ENCODE measurements at regions not wholly inside any gene's neighbourhood (a gene's known extent, or its start where the extent isn't known, plus 50 kb on each side); places are given as distances from the start of the nearest gene placed in this dataset.

DNA sequence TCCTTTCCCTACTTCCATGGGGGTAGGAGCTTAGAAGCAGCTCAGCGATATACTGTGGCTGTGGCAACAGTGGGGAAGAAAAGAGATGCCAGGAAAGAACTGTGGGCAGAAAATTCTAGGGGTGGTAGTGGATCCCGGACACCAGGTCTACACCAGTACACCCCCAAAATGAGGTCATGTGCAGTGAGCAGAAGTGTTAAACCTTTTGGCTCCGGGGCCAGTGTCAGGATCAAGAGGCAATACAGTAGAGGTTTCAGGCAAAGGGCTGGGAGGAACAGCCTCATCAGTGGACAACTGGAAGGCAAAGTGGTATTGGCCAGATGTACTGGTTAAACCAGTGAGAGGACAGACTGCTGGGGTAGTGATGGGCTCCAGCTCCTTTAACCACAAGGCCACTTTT is 163.1 kb upstream of the CCL2 start:
- ChIA-PET POLR2A (no interaction called here), CTCF (interaction anchor here (1.1 kb wide), 1 partner anchor 56 kb away, joined by 3 read pairs; no protein-coding TSS in a partner anchor)
- no peak for DNase-seq
- ATAC-seq: no peak
- no peaks in the 10 kb centered on the region for H3K4me1 Mint-ChIP-seq
- intact Hi-C loops (cut with DNase I, micrococcal nuclease): no loop called here
- peaks cover 26% of the 10 kb centered on the region for H3K27me3 Mint-ChIP-seq
- no peaks in the 10 kb centered on the region for H3K36me3 Mint-ChIP-seq (ENCODE audit: low read depth)
- H3K9me3 Mint-ChIP-seq (ENCODE audit: low read depth): no peaks in the 10 kb centered on the region
- no peak overlapping the region for H3K27ac Mint-ChIP-seq
- H3K4me3 Mint-ChIP-seq: no peak overlapping the region

DNA sequence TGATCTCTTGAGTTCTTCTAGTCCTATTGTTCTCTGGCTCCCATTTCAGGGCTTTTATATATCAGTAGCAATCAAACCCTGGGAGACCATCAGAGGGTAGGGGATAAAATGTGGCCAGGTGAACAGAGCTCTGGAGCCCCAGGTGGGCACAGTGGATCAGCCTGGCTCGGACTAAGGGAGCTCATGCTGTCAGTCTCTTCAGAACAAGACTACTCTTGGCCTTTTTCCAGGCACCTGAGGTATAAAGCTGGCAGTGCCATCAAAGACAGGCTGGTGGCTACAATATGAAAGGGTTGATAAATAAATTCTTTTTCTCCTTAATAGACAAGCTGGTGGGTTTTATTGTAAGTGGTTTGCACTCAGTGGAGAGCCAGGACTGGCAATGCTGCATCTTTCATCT is 160.0 kb upstream of the CCL2 start:
- no peaks in the 10 kb centered on the region for H3K4me1 Mint-ChIP-seq
- H3K27ac Mint-ChIP-seq: no peak overlapping the region
- H3K27me3 Mint-ChIP-seq: peaks cover 31% of the 10 kb centered on the region
- CTCF ChIA-PET: interaction anchor here (0.6 to 1.5 kb wide), 3 partner anchors 15 to 1345 kb away, joined by 3 to 4 read pairs (median 3); no protein-coding TSS in a partner anchor
- no peak for DNase-seq
- H3K36me3 Mint-ChIP-seq (ENCODE audit: low read depth): no peaks in the 10 kb centered on the region
- intact Hi-C loops (cut with DNase I, micrococcal nuclease): no loop called here
- ATAC-seq: no peak
- H3K4me3 Mint-ChIP-seq: no peak overlapping the region
- no peaks in the 10 kb centered on the region for H3K9me3 Mint-ChIP-seq (ENCODE audit: low read depth)
- POLR2A ChIA-PET: no interaction called here

DNA sequence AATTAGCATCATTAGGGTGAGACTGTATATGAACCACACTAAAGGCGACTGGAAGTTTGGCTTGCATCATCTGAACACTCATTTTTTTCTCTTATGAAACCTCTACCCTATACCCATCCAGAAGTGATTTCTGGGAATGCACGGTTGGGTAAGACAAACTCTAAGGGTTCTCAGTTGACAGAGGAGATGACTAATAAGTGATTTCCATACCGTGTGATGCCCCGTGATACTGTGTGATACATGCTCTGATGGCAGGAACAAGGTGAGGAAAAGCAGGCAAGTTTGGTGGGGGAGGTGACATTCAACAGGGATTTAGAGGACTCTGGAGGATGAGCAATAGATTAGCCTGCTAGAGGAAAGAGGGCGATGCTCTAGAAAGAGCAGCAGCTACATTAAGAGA is 156.4 kb upstream of the CCL2 start:
- DNase-seq (no peak), ATAC-seq (no peak)
- peaks cover 23% of the 10 kb centered on the region for H3K27me3 Mint-ChIP-seq
- H3K36me3 Mint-ChIP-seq (ENCODE audit: low read depth): no peaks in the 10 kb centered on the region
- H3K4me3 Mint-ChIP-seq: no peak overlapping the region
- no peak overlapping the region for H3K27ac Mint-ChIP-seq
- POLR2A ChIA-PET: no interaction called here
- no peaks in the 10 kb centered on the region for H3K9me3 Mint-ChIP-seq (ENCODE audit: low read depth)
- CTCF ChIA-PET: no interaction called here
- intact Hi-C loops (cut with DNase I, micrococcal nuclease): no loop called here
- no peaks in the 10 kb centered on the region for H3K4me1 Mint-ChIP-seq

DNA sequence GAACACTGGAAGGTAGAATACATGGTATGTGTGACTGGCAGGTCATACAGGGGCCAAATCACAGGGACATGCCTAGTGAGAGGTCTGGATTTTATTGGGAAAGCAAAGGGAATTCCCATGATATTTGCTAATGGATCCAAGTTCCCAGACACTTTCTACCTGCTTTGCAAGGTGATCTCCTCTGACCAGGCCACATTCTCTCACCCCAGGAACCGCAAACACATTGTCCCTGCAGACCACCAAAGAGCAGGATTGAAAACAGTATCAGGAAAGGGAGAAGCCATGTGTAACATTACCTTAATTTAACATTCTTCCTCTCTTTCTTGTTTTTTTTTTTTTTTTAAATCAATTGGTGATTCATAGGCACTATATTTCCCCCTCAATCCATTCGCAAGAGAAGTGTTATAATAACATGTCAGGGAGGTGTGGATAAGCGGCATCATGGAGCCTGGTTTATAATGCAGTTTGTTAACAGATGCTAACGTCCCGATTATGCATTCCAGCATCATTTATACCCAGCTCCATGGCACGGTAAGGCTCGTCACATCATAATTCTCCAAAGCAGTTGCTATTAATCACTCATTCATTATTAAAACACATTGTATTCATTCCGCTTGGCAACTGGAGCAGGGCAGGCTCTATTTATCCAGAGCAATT is 155.1 kb upstream of the CCL2 start:
- ChIA-PET POLR2A (no interaction called here), CTCF (no interaction called here)
- no peaks in the 10 kb centered on the region for H3K9me3 Mint-ChIP-seq (ENCODE audit: low read depth)
- H3K4me3 Mint-ChIP-seq: no peak overlapping the region
- H3K27ac Mint-ChIP-seq: no peak overlapping the region
- intact Hi-C loops (cut with DNase I, micrococcal nuclease): no loop called here
- ATAC-seq (no peak), DNase-seq (no peak)
- H3K27me3 Mint-ChIP-seq: peaks cover 18% of the 10 kb centered on the region
- no peaks in the 10 kb centered on the region for H3K4me1 Mint-ChIP-seq
- H3K36me3 Mint-ChIP-seq (ENCODE audit: low read depth): no peaks in the 10 kb centered on the region

DNA sequence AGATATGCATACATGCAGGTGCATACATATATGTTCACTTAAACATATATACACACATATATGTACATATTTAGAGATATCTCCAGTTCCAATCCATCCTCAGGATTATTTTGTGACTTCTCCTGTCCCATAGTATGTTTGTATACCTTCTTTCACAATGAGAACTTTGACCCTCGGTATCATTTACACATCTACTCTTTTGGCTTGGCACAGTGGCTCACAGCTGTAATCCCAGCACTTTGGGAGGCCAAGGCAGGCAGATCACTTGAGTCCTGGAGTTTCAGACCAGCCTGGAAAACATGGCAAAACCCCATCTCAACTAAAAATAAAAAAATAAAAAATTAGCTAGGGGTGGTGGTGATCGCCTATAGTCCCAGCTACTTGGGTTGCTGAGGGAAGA is 148.1 kb upstream of the CCL2 start:
- peaks cover 22% of the 10 kb centered on the region for H3K27me3 Mint-ChIP-seq
- no peak overlapping the region for H3K4me3 Mint-ChIP-seq
- DNase-seq (no peak), ATAC-seq (no peak)
- no peaks in the 10 kb centered on the region for H3K36me3 Mint-ChIP-seq (ENCODE audit: low read depth)
- POLR2A ChIA-PET: no interaction called here
- no peaks in the 10 kb centered on the region for H3K4me1 Mint-ChIP-seq
- CTCF ChIA-PET: no interaction called here
- intact Hi-C loops (cut with DNase I, micrococcal nuclease): no loop called here
- no peaks in the 10 kb centered on the region for H3K9me3 Mint-ChIP-seq (ENCODE audit: low read depth)
- no peak overlapping the region for H3K27ac Mint-ChIP-seq

DNA sequence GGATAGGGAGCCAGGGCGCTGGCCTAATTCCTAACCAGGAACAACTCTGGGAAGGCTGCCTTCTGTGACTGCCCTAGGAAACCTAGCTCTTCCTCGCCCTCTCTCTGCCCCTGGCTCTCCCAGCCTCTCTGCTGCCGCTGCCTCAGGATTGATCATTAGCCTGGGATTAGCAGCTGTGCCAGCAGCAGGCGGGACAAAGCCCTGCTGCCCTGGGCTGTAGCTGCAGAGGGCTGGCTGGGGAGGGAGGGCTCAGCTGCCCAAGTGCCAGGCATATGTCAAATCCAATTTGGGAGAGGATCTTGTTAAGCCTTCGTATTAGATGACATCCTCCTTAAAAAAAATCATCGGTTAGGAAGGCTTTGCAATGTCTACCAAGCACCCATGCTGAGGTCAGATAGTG is 144.8 kb upstream of the CCL2 start:
- Mint-ChIP-seq H3K9me3 (ENCODE audit: low read depth) (no peaks in the 10 kb centered on the region), H3K4me3 (no peak overlapping the region), H3K4me1 (no peaks in the 10 kb centered on the region), H3K27me3 (peaks cover 33% of the 10 kb centered on the region), H3K36me3 (ENCODE audit: low read depth) (no peaks in the 10 kb centered on the region), H3K27ac (no peak overlapping the region)
- ChIA-PET CTCF (interaction anchor here (0.6 to 0.9 kb wide), 2 partner anchors 331 to 343 kb away, joined by 3 read pairs; no protein-coding TSS in a partner anchor), POLR2A (no interaction called here)
- ATAC-seq (no peak), DNase-seq (no peak)
- intact Hi-C loops (cut with DNase I, micrococcal nuclease): no loop called here

DNA sequence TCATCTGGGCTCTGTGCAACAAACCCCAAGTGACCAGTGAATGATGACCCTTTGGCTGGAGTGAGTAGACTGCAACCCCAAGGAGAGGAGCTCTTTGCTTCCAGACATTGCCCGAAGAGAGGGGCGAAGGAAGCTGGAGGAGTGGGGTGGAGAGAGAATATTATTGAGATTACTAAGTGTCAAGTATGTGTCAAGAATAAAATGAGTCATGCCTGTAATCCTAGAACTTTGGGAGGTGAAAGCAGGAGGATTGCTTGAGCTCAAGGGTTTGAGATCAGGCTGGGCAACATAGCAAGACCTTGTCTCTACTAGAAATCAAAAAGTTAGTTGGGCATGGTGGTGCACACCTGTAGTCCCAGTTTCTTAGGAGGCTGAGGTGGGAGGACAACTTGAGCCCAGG is 142.0 kb upstream of the CCL2 start:
- H3K27me3 Mint-ChIP-seq: peaks cover 29% of the 10 kb centered on the region
- ChIA-PET CTCF (interaction anchor here (0.6 kb wide), 1 partner anchor 434 kb away, joined by 9 read pairs; no protein-coding TSS in a partner anchor), POLR2A (no interaction called here)
- no peak overlapping the region for H3K27ac Mint-ChIP-seq
- no peak overlapping the region for H3K4me3 Mint-ChIP-seq
- H3K9me3 Mint-ChIP-seq (ENCODE audit: low read depth): no peaks in the 10 kb centered on the region
- ATAC-seq (no peak), DNase-seq (no peak)
- intact Hi-C loops (cut with DNase I, micrococcal nuclease): no loop called here
- H3K4me1 Mint-ChIP-seq: no peaks in the 10 kb centered on the region
- no peaks in the 10 kb centered on the region for H3K36me3 Mint-ChIP-seq (ENCODE audit: low read depth)

DNA sequence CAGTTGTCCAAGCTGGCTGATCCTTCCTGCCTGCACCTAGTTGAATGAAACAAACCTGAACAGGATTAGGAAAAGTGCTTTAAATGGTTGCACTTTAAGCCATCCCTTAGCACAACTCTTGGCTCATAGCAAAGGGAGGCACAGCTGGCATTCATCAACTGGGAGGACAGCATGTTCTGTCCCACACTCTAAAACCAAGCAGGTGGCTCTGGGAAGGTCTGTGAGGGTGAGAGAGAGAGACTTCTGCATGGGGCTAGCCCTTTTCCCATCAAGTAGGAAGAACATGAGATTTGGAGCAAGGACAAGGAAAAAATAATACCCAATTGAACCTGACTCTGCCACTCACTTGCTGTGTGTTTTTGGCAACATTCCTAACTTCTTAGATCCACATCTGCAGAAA is 140.9 kb upstream of the CCL2 start:
- no peaks in the 10 kb centered on the region for H3K36me3 Mint-ChIP-seq (ENCODE audit: low read depth)
- no peaks in the 10 kb centered on the region for H3K4me1 Mint-ChIP-seq
- no peak overlapping the region for H3K27ac Mint-ChIP-seq
- intact Hi-C loops (cut with DNase I, micrococcal nuclease): no loop called here
- DNase-seq (no peak), ATAC-seq (no peak)
- ChIA-PET POLR2A (no interaction called here), CTCF (interaction anchor here (0.5 kb wide), 1 partner anchor 9 kb away, joined by 3 read pairs; no protein-coding TSS in a partner anchor)
- H3K4me3 Mint-ChIP-seq: no peak overlapping the region
- H3K9me3 Mint-ChIP-seq (ENCODE audit: low read depth): no peaks in the 10 kb centered on the region
- H3K27me3 Mint-ChIP-seq: peaks cover 27% of the 10 kb centered on the region

DNA sequence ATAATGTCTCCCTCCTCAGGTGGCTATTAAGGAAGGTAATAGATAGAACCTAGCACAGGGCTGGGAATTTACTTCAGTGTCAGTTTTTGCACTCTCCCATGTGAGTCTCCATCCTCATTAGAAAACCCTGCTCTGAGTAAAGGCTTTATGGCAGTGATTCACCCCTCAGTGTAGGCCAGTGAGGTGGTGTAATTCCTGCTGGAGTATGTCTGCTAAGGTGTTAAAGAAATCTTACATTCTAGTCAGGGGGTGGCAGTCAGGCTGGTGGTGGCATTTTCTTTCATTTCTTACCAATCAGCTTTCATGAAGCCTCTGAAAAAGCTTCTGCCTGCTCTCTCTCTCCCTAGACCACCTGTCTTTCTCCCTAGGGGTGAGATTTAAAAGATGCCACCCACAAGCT is 138.8 kb upstream of the CCL2 start:
- no peak for DNase-seq
- ATAC-seq: no peak
- intact Hi-C loops (cut with DNase I, micrococcal nuclease): no loop called here
- Mint-ChIP-seq H3K4me1 (no peaks in the 10 kb centered on the region), H3K9me3 (ENCODE audit: low read depth) (no peaks in the 10 kb centered on the region), H3K4me3 (no peak overlapping the region), H3K27ac (no peak overlapping the region), H3K27me3 (peaks cover 30% of the 10 kb centered on the region), H3K36me3 (ENCODE audit: low read depth) (no peaks in the 10 kb centered on the region)
- ChIA-PET CTCF (no interaction called here), POLR2A (no interaction called here)

DNA sequence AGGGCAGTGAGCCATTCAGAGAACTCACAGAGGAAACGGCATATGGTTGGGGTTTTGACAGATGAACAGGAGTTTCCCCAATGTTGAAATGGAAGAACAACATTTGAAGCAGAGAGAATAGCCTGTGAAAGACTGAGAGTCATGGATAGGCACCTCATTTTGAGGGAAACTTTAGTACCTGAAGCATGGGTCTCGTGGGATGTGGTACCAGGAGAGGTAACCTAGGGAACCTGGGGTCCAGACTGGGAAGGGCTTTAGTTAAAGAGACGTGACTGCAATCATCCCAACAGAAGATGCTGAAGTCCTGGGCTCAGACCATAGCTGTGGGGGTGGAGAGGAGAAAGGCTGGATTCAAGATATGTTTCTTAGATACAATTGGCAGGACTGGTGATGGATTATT is 137.8 kb upstream of the CCL2 start:
- CTCF ChIA-PET: no interaction called here
- H3K36me3 Mint-ChIP-seq (ENCODE audit: low read depth): no peaks in the 10 kb centered on the region
- POLR2A ChIA-PET: no interaction called here
- H3K27me3 Mint-ChIP-seq: peaks cover 32% of the 10 kb centered on the region
- H3K4me3 Mint-ChIP-seq: no peak overlapping the region
- no peak overlapping the region for H3K27ac Mint-ChIP-seq
- no peak for DNase-seq
- ATAC-seq: no peak
- no peaks in the 10 kb centered on the region for H3K9me3 Mint-ChIP-seq (ENCODE audit: low read depth)
- intact Hi-C loops (cut with DNase I, micrococcal nuclease): no loop called here
- no peaks in the 10 kb centered on the region for H3K4me1 Mint-ChIP-seq

DNA sequence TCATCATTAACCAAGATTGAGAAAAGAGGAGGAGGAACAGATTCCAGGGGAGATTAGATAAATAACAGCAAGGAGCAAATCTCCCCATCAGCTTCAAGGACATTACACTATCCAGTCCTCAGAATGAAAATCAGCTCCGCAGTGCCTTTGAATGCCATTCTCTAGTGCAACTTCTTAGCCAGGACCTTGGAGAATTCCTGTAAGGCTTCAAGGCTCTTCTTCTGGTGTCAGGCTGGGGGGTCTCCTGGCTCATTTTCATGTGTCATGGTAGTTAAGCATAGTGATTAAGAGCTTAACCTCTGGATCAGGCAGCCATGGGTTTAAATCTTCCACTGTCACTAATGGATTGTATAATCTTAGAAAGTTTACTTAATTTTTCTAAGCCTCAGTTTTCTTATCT is 137.3 kb upstream of the CCL2 start:
- ATAC-seq (no peak), DNase-seq (no peak)
- no peak overlapping the region for H3K27ac Mint-ChIP-seq
- ChIA-PET POLR2A (no interaction called here), CTCF (no interaction called here)
- intact Hi-C loops (cut with DNase I, micrococcal nuclease): no loop called here
- H3K36me3 Mint-ChIP-seq (ENCODE audit: low read depth): no peaks in the 10 kb centered on the region
- no peaks in the 10 kb centered on the region for H3K9me3 Mint-ChIP-seq (ENCODE audit: low read depth)
- H3K27me3 Mint-ChIP-seq: peaks cover 29% of the 10 kb centered on the region
- H3K4me3 Mint-ChIP-seq: no peak overlapping the region
- no peaks in the 10 kb centered on the region for H3K4me1 Mint-ChIP-seq

DNA sequence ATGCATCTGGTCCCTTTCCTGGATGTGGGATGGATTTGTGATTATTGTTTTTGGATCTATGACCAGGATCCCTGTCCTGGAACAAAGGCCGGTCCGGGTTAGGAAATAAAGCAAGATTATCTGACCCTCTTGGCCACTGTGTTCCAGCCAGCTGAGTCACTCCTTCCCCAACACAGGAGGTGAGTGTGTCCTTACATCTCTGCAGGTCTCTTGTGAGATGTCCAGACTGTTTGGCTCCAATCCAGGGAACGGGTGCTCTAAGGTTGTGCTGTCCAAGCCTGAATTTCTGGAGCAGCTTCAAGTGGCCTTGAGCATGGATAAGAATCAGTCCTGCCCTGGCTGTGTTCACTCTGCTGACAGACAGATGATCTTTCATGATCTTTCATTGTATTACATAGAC is 136.5 kb upstream of the CCL2 start:
- H3K9me3 Mint-ChIP-seq (ENCODE audit: low read depth): no peaks in the 10 kb centered on the region
- H3K36me3 Mint-ChIP-seq (ENCODE audit: low read depth): no peaks in the 10 kb centered on the region
- intact Hi-C loops (cut with DNase I, micrococcal nuclease): no loop called here
- no peak overlapping the region for H3K4me3 Mint-ChIP-seq
- CTCF ChIA-PET: no interaction called here
- H3K4me1 Mint-ChIP-seq: no peaks in the 10 kb centered on the region
- ATAC-seq: no peak
- POLR2A ChIA-PET: no interaction called here
- H3K27me3 Mint-ChIP-seq: peaks cover 23% of the 10 kb centered on the region
- DNase-seq: no peak
- no peak overlapping the region for H3K27ac Mint-ChIP-seq

DNA sequence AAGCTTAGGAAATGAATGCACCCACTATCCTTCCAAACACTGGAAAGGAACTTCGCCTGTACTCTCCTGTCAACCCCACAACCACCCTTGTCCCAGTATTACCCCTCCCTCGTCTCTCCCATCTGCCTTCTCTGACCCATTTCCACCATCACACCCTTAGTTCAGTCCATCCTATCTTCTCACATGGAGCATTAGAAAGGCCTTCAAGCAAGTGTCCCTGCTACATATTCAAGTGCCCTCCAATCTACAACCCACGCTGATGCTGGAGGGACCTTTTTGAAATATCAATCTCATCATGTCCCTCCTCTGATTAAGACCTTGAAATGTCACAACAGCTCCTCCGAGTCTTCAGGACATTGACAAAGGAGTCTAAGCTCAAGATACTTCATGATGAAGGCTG is 133.8 kb upstream of the CCL2 start:
- Mint-ChIP-seq H3K36me3 (ENCODE audit: low read depth) (no peaks in the 10 kb centered on the region), H3K9me3 (ENCODE audit: low read depth) (no peaks in the 10 kb centered on the region), H3K4me1 (no peaks in the 10 kb centered on the region), H3K4me3 (no peak overlapping the region), H3K27ac (no peak overlapping the region), H3K27me3 (peaks cover 23% of the 10 kb centered on the region)
- intact Hi-C loops (cut with DNase I, micrococcal nuclease): no loop called here
- POLR2A ChIA-PET: no interaction called here
- CTCF ChIA-PET: no interaction called here
- ATAC-seq (no peak), DNase-seq (no peak)

Data from activated CD4-positive, alpha-beta T cell treated with anti-CD3 and anti-CD28 coated beads for 36 hours (primary cell).